ENCODE measurements at regions not wholly inside any gene's neighbourhood (a gene's known extent, or its start where the extent isn't known, plus 50 kb on each side); places are given as distances from the start of the nearest gene placed in this dataset.

DNA sequence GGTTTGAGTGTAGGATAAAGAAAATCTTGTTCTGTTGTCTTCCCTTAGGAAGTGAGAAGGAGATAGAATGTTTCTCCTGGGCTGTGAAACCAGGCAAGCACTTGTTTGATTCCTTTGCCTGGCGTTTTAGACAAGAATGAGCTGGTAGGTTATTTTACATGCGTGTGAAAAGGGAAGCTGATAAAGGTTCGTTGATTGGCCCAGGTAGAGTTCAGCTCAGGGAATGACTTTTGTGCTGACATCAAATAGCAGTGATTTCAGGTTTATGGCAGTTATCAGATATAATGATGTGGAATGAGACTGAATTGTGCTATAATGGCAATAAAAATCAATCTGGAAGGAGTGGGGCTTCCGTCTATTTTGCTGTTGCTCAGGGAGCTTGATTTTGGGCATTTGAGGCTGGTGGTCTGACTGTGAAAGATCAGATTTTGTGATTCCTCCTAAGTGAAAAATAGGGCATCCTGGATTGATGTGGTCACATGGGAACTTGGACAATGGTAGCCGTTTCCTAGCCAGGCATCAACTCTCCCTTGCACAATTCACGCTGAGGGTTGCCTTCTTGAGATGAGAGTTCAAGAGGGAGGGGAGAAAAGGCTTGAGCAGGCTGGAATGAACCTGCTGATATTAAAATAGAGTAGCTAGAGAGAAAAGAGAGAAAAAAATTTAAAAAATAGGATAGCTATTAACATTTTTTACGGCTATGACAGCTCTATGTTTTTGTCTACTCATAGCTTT, 388.9 kb downstream of the EDEM1 start:
- Histone ChIP-seq H3K27ac (ENCODE audit: low read depth, low read length) (no peak overlapping the region), H4K20me1 (ENCODE audit: low read depth, low read length) (no peaks in the 10 kb centered on the region), H3K9me3 (ENCODE audit: insufficient read depth, low read length) (no peaks in the 10 kb centered on the region), H3K36me3 (ENCODE audit: low read length) (no peaks in the 10 kb centered on the region), H3K9ac (ENCODE audit: low read length) (no peak overlapping the region), H3K27me3 (ENCODE audit: low read length) (no peaks in the 10 kb centered on the region), H3K4me2 (ENCODE audit: low read depth, low read length, poor library complexity, severe bottlenecking) (no peak overlapping the region), H3K79me2 (ENCODE audit: insufficient read depth, low read length) (no peaks in the 10 kb centered on the region), H3K9me2 (replicated peaks; ENCODE audit: insufficient read depth, low read length) (no peaks in the 10 kb centered on the region), H3F3A (ENCODE audit: insufficient read depth) (no peaks in the 10 kb centered on the region), H2AFZ (ENCODE audit: low read depth, low read length, severe bottlenecking) (no peak overlapping the region), H3K4me3 (ENCODE audit: insufficient read depth, low read length, poor library complexity, severe bottlenecking) (no peak overlapping the region)
- TF ChIP-seq, protein P1, sequence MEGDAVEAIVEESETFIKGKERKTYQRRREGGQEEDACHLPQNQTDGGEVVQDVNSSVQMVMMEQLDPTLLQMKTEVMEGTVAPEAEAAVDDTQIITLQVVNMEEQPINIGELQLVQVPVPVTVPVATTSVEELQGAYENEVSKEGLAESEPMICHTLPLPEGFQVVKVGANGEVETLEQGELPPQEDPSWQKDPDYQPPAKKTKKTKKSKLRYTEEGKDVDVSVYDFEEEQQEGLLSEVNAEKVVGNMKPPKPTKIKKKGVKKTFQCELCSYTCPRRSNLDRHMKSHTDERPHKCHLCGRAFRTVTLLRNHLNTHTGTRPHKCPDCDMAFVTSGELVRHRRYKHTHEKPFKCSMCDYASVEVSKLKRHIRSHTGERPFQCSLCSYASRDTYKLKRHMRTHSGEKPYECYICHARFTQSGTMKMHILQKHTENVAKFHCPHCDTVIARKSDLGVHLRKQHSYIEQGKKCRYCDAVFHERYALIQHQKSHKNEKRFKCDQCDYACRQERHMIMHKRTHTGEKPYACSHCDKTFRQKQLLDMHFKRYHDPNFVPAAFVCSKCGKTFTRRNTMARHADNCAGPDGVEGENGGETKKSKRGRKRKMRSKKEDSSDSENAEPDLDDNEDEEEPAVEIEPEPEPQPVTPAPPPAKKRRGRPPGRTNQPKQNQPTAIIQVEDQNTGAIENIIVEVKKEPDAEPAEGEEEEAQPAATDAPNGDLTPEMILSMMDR (IDR thresholded peaks at IDR 0.05; ENCODE audit: insufficient read depth, low read length, poor library complexity, severe bottlenecking): no peak
- no peak for TF ChIP-seq EZH2phosphoT487 (conservative IDR thresholded peaks at IDR 0.05; ENCODE audit: low read length)

DNA sequence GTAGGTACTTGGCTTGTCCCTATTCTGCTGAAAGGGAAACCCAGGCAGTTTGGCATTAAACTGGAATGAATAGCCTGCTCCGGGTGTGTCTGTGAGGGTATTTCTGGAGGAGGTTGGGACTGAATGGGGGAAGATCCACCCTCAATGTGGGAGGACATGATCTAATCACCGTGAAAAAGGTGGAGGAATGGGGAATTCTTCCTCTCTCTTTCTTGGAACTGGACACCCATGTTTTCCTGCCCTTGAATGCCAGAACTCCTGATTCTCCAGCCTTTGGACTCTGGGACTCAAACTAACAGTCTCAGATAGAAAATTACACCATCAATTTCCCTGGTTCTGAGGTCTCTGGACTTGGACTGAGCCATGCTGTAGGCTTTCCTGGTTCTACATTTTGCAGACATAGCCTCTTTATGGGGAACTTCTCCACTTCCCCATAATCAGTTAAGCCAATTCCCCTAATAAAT, 391.7 kb downstream of the EDEM1 start:
- H2AFZ ChIP-seq (ENCODE audit: low read depth, low read length, severe bottlenecking): no peak overlapping the region

GRCh38 chr3:5579946-5580345, 392.4 kb downstream of the EDEM1 start:
- TF ChIP-seq EZH2phosphoT487 (conservative IDR thresholded peaks at IDR 0.05; ENCODE audit: low read length): no peak
- TF ChIP-seq, protein P1 (IDR thresholded peaks at IDR 0.05; ENCODE audit: insufficient read depth, low read length, poor library complexity, severe bottlenecking): no peak
- Histone ChIP-seq H3F3A (ENCODE audit: insufficient read depth) (no peaks in the 10 kb centered on the region), H4K20me1 (ENCODE audit: low read depth, low read length) (no peaks in the 10 kb centered on the region), H3K4me2 (ENCODE audit: low read depth, low read length, poor library complexity, severe bottlenecking) (no peak overlapping the region), H3K27me3 (ENCODE audit: low read length) (no peaks in the 10 kb centered on the region), H3K4me3 (ENCODE audit: insufficient read depth, low read length, poor library complexity, severe bottlenecking) (no peak overlapping the region), H3K27ac (ENCODE audit: low read depth, low read length) (no peak overlapping the region), H3K79me2 (ENCODE audit: insufficient read depth, low read length) (no peaks in the 10 kb centered on the region), H3K9me3 (ENCODE audit: insufficient read depth, low read length) (no peaks in the 10 kb centered on the region), H2AFZ (ENCODE audit: low read depth, low read length, severe bottlenecking) (no peak overlapping the region), H3K9ac (ENCODE audit: low read length) (no peak overlapping the region), H3K36me3 (ENCODE audit: low read length) (no peaks in the 10 kb centered on the region), H3K9me2 (replicated peaks; ENCODE audit: insufficient read depth, low read length) (no peaks in the 10 kb centered on the region)

More for the DNA sequence above, 391.7 kb downstream of the EDEM1 start:
- H3K9me2 ChIP-seq (replicated peaks; ENCODE audit: insufficient read depth, low read length): no peaks in the 10 kb centered on the region
- H3K79me2 ChIP-seq (ENCODE audit: insufficient read depth, low read length): no peaks in the 10 kb centered on the region
- H3K9ac ChIP-seq (ENCODE audit: low read length): no peak overlapping the region
- H3K4me2 ChIP-seq (ENCODE audit: low read depth, low read length, poor library complexity, severe bottlenecking): no peak overlapping the region
- TF ChIP-seq EZH2phosphoT487 (conservative IDR thresholded peaks at IDR 0.05; ENCODE audit: low read length): no peak
- TF ChIP-seq, protein P1 (IDR thresholded peaks at IDR 0.05; ENCODE audit: insufficient read depth, low read length, poor library complexity, severe bottlenecking): no peak
- no peaks in the 10 kb centered on the region for H3F3A ChIP-seq (ENCODE audit: insufficient read depth)
- no peak overlapping the region for H3K27ac ChIP-seq (ENCODE audit: low read depth, low read length)
- H3K4me3 ChIP-seq (ENCODE audit: insufficient read depth, low read length, poor library complexity, severe bottlenecking): no peak overlapping the region
- H3K9me3 ChIP-seq (ENCODE audit: insufficient read depth, low read length): no peaks in the 10 kb centered on the region
- no peaks in the 10 kb centered on the region for H4K20me1 ChIP-seq (ENCODE audit: low read depth, low read length)
- no peaks in the 10 kb centered on the region for H3K27me3 ChIP-seq (ENCODE audit: low read length)
- no peaks in the 10 kb centered on the region for H3K36me3 ChIP-seq (ENCODE audit: low read length)
